ENCODE measurements at regions not wholly inside any gene's neighbourhood (a gene's known extent, or its start where the extent isn't known, plus 50 kb on each side); places are given as distances from the start of the nearest gene placed in this dataset.

DNA sequence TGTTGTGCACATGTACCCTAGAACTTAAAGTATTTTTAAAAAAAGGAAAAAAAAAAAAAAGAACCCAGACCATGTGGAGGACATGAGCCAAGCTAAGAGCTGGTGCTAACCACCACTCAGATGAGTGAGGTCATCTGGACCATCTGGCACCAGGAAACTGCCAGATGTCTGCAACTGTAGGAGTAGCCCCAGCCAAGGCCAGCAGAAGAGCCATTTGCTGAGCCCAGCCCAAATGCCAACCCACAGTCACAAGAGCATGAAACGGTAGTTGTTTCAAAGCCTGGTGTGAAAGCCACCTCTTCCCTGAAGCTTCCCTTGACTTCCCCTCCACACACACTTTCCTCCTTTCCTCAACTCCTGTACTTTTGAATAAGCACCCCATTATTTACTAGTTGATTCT lies 69.2 kb upstream of the FCN1 start:
- no peak for FAIRE-seq
- DNase-seq (ENCODE audit: insufficient read length, low spot score), result no peak

DNA sequence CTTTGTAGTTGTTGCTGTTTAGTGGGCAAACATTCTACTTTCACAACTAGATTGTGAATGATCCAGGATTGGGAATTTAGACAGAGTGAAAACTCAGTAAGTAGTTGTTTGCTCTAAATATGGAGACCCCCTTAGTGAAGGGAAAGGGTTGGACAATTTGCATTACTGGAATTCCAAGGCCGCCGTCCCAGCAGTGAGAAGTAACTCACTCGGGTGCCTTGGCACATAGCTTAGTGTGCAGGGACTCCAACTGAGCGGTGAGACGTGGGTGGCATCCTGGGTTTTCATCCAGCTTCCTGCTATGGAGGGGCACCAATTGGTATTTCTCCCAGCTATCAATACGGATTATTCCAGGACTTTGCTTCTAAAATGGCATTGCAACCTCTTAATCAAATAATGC lies 69.7 kb upstream of the FCN1 start:
- FAIRE-seq (no peak), DNase-seq (ENCODE audit: insufficient read length, low spot score) (no peak)

DNA sequence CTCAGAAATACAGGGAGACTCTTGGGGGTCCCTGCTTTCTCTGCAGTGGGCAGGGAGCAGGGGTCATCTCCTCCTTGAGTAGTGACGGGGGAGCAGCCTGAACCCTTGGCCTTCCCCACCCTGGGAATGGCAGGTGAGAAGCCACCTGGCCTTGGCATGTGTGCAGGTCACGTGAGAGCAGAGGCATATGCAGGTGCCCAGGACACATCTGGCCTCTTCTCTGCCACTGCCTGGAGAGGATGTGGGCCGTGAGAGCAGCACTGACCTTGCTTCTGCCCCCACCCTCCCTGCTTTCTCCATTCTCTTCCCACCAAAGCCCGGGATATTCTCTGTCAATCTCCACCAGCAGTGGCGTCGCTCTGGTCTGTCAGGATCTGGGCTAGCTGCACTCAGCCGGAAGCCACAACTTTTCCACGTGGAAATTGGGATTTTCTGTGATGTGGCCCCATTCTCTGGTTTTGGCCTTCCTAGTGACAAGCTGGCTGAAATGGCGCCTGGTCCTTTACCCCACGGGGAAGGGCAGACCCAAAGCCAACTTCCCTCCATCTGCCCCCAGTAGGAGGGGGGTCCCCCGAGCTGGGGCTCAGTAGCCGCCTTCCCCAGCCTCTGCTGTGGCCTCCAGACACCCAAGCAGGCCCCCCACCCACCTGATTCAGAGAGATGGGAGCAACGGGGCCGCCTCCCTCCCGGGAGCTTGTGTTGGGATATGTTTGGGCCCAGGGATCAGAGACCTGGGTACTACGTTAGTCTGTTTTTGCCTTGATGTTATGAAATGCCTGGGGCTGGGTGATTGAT lies 70.4 kb upstream of the FCN1 start:
- DNase-seq (ENCODE audit: insufficient read length, low spot score), result no peak
- FAIRE-seq, result no peak

DNA sequence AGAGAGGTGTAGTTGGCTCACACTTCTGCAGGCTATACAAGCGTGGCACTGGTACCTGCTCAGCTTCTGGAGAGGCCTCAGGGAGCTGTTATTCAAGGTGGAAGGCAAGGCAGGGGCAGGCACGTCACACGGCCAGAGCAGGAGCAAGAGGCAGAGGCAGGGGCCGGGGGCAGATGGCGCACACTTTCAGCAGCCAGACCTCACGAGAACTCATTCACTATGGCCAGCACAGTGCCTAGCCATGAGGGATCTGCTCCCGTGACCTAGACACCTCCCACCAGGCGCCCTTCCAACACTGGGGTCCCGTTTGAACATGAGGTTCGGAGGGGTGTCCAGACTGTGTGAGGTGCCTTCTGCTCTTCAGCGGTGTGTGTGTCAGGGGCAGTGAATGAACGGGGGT lies 71.0 kb upstream of the FCN1 start:
- FAIRE-seq (no peak), DNase-seq (ENCODE audit: insufficient read length, low spot score) (no peak)

DNA sequence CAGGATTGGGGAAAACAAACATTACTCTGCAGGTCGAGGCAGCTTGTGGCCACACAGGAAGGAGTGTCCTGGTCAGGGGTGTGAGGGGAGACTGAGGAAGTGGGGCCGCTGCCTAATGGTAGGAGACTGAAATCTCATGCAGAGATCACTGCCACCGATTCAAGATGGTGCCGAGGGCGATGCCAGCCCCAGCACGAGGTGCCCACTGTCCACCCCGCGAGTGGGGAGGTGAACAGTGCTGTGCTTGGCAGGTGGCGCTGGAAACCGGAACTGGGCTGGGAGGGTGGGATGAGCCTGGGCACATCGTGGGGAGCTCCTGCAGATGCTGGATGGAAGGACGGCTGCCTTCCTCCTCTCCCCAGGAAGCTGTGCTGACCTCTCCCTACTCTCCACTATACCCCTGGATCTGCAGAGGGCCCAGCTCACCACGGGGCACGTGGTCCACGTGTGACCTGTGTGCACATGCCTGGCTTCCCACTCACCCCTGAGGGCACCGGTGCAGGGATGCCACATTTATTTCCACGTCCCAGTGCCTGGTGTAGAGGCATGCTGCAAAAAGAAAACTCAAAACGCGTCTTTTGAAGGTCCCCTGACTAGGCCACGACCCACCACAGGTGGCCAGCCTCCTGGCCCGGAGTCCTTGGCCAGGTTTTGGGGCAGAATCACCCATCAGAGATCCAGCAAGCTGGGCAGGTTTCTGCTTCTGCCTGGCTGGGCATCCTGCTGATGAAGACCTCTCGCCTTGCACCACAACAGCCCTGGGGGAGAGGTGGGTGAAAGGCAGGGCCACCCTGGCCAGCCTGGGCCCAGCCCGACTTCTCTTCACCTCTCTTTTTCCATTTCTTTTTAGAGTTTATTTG lies 71.7 kb upstream of the FCN1 start:
- FAIRE-seq (no peak), DNase-seq (ENCODE audit: insufficient read length, low spot score) (no peak)

DNA sequence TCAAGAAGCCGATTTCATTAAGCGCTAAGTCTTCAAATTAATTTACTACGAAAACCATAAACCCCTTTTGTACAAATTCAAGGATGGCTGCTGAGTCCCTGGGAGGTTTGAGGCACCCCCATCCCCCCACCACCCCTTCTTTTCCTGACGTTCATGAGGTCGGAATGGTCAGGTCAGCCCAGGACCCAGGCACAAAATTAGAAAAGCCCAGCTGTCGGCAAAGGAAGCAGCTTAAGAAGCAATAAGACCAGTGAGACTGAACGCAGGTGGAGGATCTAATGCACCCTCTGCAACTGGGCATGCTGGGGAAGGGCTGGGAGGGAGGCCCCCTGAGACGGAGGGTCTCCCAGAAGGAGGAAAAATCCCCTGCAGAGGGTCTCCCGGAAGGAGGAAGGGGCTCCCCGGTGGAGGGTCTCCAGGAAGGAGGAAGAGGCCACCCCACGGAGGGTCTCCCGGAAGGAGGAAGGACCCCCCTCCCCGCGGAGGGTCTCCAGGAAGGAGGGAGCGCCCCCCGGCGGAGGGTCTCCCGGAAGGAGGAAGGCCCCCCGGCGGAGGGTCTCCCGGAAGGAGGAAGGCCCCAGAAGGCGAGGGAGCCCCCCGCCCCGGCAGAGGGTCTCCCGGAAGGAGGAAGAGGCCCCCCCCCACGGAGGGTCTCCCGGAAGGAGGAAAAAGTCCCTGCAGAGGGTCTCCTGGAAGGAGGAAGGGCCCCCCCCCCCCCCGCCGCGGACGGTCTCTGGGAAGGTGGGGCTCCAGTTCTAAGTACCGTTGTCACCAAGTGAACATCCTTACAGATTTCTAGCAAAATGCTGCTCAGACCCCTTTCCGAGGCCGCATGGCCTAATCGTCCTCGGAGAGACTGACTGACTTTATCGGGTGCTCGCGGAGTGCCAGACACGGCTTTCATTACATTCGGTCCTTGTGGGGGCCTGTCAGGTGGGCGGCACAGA lies 74.4 kb upstream of the FCN1 start:
- no peak for DNase-seq (ENCODE audit: insufficient read length, low spot score)
- no peak for FAIRE-seq

DNA sequence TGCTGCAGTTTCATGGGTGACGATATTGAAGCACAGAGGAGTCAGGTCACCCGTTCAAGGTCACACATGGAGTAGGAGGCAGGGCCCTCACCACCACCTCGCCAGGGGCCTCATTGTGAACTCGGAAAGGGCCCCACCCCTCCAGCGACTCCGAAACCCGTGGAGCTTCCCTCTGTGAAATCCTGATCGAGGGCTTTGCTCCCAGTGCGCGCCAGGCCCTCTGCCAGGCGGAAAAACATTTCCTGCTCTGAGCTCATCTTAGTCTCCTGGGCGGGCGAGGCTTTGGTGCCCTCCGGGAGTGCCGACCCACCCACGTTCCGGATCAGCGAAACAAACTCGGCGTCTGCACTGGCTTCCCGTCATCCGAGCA lies 75.0 kb upstream of the FCN1 start:
- DNase-seq (ENCODE audit: insufficient read length, low spot score) (no peak), FAIRE-seq (no peak)

DNA sequence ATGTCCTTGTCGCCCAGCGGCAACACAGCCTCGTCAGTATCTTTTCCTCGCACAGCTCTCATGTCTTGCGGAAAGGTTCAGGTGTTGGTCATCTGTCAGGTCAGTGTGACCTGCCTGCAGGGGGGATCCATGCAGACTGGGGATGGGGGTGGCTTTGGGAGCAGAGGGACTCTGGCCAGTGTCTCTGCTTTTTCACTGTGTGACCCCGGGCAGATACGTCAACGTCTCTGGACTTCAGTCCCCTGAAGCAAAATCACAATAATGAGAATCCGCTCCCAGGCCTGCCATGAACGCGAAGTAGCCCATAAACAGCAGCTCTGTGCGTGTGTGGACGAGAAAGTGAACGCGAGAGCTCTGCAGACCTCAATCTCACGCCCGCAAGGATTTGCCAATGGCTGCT lies 75.7 kb upstream of the FCN1 start:
- FAIRE-seq, result no peak
- DNase-seq (ENCODE audit: insufficient read length, low spot score), result no peak

DNA sequence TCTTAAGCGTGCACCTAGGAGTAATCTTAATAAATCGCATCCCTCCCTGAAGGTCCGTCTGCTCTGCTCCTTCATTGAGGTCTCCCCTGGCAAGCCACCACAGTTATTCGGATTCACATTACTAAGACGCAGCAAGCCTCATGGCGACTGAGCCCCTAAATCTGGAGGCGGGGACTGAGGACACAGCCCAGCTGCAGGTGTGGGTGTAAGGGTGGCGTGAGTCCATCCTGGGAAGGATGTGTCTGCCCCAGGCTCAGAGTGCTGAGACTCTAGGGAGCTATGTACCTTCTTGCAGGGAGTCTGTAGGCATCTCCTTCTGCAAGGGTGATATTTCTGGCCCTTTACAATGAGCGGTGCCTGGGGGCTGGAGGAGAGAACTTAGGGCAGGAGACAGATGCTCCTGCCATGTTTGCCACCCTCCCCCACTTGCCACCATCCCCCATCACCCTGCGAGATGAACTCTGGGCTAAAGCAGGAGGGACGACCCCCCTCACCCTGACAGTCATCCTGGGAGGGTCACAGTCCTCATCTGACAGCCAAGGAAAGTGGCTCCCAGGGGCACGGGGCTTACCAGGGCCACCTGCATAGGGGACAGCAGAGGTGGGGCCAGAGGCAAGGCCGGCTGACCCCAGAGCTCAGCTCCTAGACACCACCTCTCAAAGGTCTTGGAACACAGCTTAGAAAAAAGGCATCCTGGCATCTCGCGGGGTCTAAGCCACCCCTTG lies 76.4 kb upstream of the FCN1 start:
- DNase-seq (ENCODE audit: insufficient read length, low spot score) (no peak), FAIRE-seq (no peak)

DNA sequence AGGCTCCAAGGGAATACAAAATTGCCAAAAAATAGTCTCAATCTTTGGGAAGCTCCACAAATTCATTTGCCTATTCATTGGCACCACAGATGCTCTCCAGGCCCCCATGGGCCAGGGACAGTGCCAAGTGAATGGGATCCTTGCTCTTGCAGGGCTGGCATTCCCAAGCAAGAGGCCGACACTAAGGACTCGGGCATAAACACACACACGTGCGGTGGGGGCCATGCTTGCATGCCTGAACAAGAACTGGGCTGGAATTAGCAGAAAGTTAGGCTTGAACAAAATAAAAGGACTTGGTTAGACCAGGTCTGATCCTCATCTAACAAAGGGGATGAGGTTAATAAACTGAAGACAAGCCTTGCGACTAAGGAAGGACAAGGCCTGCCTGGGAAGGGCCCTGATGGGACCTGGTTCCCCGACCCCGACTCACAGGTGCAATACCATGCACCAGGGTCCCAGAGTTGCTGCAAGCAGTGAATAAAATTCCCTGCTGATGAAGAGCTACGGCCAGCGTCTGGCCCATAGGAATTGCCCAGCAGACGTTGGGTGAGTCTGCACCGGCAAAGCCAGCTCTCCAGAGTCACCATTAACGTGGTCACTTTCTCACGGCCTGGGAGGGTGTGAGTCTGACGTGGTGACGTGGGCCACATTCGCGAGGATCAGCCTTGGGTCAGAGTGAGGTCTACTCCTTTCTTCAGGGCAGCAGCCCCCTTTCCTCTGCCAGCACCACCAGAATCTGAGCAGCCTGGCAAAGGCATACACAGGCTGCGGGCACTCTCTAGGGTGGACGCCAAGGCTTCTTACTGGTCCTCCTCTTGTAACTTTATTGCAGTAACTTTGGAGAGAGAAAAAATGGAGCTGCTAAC lies 77.4 kb upstream of the FCN1 start:
- FAIRE-seq, result no peak

DNA sequence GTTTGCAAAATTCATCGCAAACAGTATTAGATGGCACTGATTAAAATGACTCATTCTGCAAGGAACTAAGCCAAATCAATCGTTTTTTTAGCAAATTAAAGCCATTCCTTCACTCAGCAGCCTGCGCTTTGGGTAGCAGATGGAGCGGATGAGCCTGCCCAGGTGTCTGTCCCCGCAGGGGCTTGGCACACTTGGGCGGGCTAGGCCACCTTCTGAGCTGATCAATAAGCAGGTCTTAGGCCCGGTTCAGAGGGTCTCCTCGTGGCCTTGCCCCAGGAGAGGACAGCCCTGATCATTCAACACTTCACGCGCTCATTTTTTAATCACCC lies 78.0 kb upstream of the FCN1 start:
- no peak for FAIRE-seq

More for the DNA sequence above, 77.4 kb upstream of the FCN1 start:
- DNase-seq (ENCODE audit: insufficient read length, low spot score), result no peak

DNA sequence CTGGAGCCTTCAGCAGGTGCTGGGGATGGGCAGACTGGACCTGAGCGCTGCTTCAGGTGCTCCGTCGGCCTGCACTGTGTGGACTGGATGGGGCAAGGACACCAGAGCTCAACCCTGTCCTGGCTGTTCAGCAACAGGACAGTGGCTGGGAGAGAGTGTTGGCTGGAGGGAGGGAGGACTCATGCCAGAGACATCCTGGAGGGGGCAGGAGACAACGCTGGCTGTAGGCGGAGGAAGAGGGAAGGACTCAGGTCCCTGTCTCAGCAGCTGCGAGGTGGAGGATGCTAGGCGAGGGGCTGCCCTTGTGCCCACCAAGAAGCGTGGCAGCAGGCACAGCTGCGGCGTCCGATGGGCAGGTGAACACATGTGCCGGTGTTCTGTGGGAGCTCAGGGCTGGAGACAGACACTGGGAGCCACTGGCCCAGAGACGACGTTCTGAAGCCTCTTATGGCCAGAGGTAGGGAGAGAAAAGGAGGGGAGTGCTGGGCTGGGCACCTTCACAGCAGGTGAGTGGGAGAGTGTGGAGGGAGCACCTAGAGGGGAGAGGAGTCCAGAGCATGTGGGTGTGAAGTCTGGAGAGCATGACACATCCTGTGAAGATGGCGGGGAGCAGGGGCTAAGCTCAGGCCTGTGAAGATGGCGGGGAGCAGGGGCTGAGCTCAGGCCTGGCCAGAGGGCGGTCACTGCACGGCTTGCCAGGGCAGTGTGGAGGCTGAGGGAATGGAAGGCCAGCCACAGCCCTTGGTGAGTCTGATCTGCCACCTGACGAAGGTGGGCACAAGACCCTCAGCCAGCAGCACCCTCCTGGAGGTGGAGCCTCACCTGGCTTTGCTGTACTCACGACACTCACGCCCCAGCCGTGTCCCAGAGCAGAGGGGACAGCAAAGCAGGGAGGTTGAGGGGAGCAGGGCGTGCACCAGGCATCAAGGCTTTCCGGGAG lies 79.1 kb upstream of the FCN1 start:
- DNase-seq (ENCODE audit: insufficient read length, low spot score) (no peak), FAIRE-seq (no peak)

More for the DNA sequence above, 78.0 kb upstream of the FCN1 start:
- DNase-seq (ENCODE audit: insufficient read length, low spot score), result no peak

DNA sequence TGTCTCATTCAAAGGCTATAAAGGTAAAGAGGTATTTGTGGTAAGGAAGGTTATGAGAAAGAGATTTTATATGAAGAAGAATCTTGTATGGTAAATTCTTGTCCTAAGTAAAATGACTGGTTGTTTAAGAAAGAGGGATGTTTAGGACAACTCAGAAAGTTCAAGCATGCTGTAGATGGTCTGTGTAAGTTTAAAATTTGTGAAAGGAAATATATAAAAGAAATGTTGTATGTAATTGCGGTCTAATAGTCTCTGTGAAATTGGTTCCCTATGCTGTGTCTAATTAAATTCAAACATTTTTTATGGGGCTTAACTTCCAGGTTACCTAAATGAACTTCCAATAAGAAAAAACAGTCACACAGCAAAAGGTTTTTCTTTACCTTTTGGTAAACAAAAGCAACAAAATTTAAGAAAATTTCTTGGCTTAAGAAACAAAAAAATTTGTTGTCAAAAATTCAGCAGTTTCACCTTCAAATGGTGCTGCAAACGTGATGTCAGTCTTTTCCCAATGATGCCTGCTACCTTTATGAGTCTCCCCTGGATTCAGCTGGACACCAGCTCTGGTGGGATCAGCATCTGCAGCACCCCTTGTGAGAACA lies 83.0 kb upstream of the FCN1 start:
- no peak for FAIRE-seq
- DNase-seq (ENCODE audit: insufficient read length, low spot score), result no peak

DNA sequence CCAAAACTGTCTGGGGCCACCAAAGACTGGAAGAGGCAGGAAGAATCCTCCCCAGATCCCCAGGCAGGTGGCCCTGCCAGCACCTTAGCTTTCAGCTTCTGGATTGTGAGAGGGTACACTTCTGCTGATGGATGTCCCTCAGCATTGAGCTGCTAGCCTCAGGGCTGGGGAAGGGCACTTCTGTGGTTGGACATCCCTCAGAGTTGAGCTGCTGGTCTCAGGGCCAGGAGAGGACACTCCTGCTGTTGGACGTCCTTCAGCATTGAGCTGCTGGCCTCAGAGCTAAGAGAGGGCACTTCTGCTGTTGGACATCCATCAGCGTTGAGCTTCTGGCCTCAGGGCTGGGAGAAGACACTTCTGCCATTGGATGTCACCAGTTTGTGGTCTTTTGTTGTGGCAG lies 83.8 kb upstream of the FCN1 start:
- FAIRE-seq, result no peak
- no peak for DNase-seq (ENCODE audit: insufficient read length, low spot score)

DNA sequence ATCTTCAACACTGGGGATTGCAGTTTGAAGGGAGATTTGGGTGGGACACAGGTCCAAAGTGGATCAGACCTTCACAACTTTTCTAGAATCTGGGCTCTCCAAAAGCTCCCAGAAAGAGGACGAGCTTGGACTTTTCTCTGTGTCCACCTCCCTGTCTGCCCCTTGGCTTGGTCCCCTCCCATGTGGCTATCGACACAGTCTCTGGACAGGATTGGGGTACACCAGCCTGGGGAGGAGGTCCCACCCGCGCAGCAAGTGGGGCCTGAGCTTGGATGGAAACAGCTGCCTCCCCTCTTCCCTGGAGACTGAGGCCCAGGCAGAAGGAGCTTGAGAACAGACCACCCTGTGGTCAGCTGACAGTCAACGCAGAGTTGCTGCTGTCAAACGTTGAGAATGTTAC lies 84.6 kb upstream of the FCN1 start:
- DNase-seq (ENCODE audit: insufficient read length, low spot score) (no peak), FAIRE-seq (no peak)

DNA sequence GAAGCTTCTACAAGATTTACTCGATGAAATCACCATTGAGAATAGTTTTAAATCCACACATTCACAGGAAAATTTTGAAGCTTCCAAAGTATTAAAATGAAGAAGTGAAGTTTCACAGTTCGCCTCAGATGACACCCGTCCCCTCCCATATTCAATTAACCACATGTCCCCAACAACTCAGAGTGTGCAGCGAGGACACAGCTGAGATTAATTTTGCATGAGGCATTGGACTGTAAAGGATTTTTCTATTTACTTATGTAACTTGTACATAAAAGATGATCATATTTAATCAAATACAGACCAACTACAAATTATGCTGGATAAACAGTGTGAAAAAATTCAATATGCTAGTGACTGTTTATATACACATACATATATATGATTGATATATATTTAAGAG lies 84.7 kb upstream of the OLFM1 start:
- FAIRE-seq, result no peak

DNA sequence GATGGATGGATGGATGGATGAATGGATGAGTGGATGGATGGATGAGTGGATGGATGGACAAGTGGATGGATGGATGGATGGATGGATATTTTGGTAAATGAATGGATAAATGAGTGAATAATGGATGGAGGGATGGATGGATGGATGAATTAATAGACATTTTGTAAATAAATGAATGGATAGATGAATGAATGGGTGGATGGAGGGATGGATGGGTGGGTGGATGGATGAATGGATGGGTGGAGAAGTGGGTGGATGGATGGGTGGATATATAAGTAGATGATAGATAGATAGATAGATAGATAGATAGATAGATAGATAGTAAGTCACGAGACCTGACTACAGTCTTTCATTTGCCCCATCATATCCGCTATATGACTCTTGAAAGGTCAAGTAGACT lies 82.7 kb upstream of the OLFM1 start:
- no peak for FAIRE-seq
- no peak for DNase-seq (ENCODE audit: insufficient read length, low spot score)

More for the DNA sequence above, 84.7 kb upstream of the OLFM1 start:
- no peak for DNase-seq (ENCODE audit: insufficient read length, low spot score)

DNA sequence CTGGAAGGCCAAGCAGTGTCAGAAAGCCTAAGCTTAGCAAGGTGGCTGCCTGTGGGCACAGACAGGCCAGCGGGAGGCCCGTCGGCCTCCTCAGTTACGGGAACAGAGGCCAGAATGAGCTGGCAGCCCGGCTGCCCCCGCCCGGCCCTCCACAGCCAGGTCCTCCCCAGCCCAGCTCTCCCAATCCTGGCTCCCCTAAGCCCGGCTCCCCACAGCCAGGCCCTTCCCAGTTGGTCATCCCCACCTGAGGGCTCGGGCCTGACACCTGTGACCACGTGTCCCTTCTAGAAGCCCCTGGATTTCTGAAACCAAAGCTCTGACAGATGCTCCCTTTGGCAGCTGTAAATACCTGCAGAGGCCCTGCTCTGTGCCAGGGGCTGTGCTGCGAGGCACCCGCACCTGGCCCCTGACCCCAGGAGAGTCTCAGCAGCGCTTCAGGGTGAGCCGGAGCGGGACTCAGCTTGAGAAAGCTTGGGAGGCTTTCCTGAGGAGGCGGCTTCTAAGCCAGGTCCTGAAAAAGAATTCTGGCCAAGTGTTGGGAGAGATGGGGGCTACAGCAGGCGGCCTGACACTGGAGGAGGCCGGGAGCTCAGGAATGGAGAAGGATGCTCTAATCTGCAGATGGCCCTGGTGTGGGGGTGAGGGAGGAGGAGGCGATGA lies 80.4 kb upstream of the OLFM1 start:
- no peak for DNase-seq (ENCODE audit: insufficient read length, low spot score)
- no peak for FAIRE-seq

Measured in HTR-8/SVneo (cell line).